DMS 273 (cell line): ENCODE measurements at regions not wholly inside any gene's neighbourhood (a gene's known extent, or its start where the extent isn't known, plus 50 kb on each side); places are given as distances from the start of the nearest gene placed in this dataset.
A peak's percentile ranks its signal among the peaks of the same experiment; 100 is the strongest.

Experiments
- DNase-seq: peaks from one replicate; lab custom pipeline; 2025; ENCODE audit not compliant: unreplicated experiment; lab: John Stamatoyannopoulos, UW

- DNase-seq = no peak
These were observed 576.2 kb downstream of the CPS1 start for GRCh38 chr2:211132573-211132972.

GRCh38 chr2:211133766-211134165 is 577.4 kb downstream of the CPS1 start:
- no peak for DNase-seq

- DNase-seq = no peak
These were observed 582.2 kb downstream of the CPS1 start for GRCh38 chr2:211138551-211138950.

GRCh38 chr2:211141646-211142045 is 585.2 kb downstream of the CPS1 start:
- DNase-seq = no peak

GRCh38 chr2:211144078-211144477 is 587.7 kb downstream of the CPS1 start:
- DNase-seq = no peak

GRCh38 chr2:211144974-211145665 is 588.7 kb downstream of the CPS1 start:
- DNase-seq = no peak

- DNase-seq = no peak
These were observed 593.3 kb downstream of the CPS1 start for GRCh38 chr2:211149731-211150130.

- DNase-seq = no peak
These were observed 600.8 kb downstream of the CPS1 start for GRCh38 chr2:211157211-211157610.

GRCh38 chr2:211157856-211158463 is 601.6 kb downstream of the CPS1 start:
- peak; percentile 85 for DNase-seq

- DNase-seq = no peak
These were observed 603.6 kb downstream of the CPS1 start for GRCh38 chr2:211159972-211160371.

GRCh38 chr2:211161236-211161635 is 604.8 kb downstream of the CPS1 start:
- DNase-seq = no peak

GRCh38 chr2:211162911-211163310 is 606.5 kb downstream of the CPS1 start:
- no peak for DNase-seq

- no peak for DNase-seq
These were observed 614.4 kb downstream of the CPS1 start for GRCh38 chr2:211170843-211171242.

GRCh38 chr2:211174021-211174420 is 617.6 kb downstream of the CPS1 start:
- no peak for DNase-seq

- DNase-seq = no peak
These were observed 618.2 kb downstream of the CPS1 start for GRCh38 chr2:211174631-211175030.

GRCh38 chr2:211175956-211176355 is 619.6 kb downstream of the CPS1 start:
- no peak for DNase-seq

GRCh38 chr2:211176514-211177141 is 620.2 kb downstream of the CPS1 start:
- no peak for DNase-seq

- no peak for DNase-seq
These were observed 625.2 kb downstream of the CPS1 start for GRCh38 chr2:211181626-211182025.

- no peak for DNase-seq
These were observed 631.2 kb downstream of the CPS1 start for GRCh38 chr2:211187602-211188001.

- DNase-seq = no peak
These were observed 647.6 kb downstream of the CPS1 start for GRCh38 chr2:211203986-211204385.

- DNase-seq = no peak
These were observed 648.1 kb downstream of the CPS1 start for GRCh38 chr2:211204456-211204855.

GRCh38 chr2:211204902-211205301 is 648.5 kb downstream of the CPS1 start:
- DNase-seq = no peak
